ENCODE measurements at regions not wholly inside any gene's neighbourhood (a gene's known extent, or its start where the extent isn't known, plus 50 kb on each side); places are given as distances from the start of the nearest gene placed in this dataset.

DNA sequence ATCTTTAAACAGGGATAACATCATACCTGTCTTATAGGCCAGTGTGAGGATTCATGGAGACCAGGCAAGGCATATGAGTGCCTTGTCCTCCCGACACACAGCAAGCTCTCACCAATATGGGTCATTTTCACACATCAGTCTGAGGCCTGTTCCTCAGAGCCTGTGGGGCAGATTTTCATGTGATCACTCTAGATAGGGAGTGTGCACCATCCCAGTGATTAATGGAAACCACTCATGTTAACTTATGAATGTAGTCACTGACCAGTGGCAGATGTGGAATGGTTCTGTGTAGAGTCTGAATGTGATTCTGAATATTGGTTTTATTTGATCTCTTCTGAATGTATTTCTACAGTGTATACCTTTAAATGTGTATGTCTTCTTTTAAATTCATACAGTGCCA is 219.7 kb upstream of the SFSWAP start:
- TF ChIP-seq, protein P1, sequence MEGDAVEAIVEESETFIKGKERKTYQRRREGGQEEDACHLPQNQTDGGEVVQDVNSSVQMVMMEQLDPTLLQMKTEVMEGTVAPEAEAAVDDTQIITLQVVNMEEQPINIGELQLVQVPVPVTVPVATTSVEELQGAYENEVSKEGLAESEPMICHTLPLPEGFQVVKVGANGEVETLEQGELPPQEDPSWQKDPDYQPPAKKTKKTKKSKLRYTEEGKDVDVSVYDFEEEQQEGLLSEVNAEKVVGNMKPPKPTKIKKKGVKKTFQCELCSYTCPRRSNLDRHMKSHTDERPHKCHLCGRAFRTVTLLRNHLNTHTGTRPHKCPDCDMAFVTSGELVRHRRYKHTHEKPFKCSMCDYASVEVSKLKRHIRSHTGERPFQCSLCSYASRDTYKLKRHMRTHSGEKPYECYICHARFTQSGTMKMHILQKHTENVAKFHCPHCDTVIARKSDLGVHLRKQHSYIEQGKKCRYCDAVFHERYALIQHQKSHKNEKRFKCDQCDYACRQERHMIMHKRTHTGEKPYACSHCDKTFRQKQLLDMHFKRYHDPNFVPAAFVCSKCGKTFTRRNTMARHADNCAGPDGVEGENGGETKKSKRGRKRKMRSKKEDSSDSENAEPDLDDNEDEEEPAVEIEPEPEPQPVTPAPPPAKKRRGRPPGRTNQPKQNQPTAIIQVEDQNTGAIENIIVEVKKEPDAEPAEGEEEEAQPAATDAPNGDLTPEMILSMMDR (optimal IDR thresholded peaks at IDR 0.05 in 1 of 3, IDR thresholded peaks at IDR 0.05 in 1 of 3, conservative IDR thresholded peaks at IDR 0.05 in 1 of 3; ENCODE audit: extremely low read depth in 1 of 3, insufficient read depth in 2 of 3, low read length in 3 of 3), result no peak
- TF ChIP-seq EZH2 (IDR thresholded peaks at IDR 0.05; ENCODE audit: low read length), result no peak

Measured in keratinocyte (primary cell).